B cell (primary cell): ENCODE measurements at regions not wholly inside any gene's neighbourhood (a gene's known extent, or its start where the extent isn't known, plus 50 kb on each side); places are given as distances from the start of the nearest gene placed in this dataset.

Experiments
- ATAC-seq: fragments of 200-7000 bp; cut with Tn5 transposase; one replicate; pipeline ENCODE4 v1.10.0; 2021; ENCODE audit warnings: low read depth, mild to moderate bottlenecking, moderate number of reproducible peaks, moderate library complexity
- CTCF ChIA-PET: fragments of 350-600 bp; sonication (Branson Sonifier 250); formaldehyde crosslinking; loops from one replicate; lab custom pipeline; 2021; ENCODE audit warnings: antibody characterized with exemption, inconsistent platforms; lab: Charles Lee
- POLR2A ChIA-PET: fragments of 350-600 bp; sonication (Branson Sonifier 250); formaldehyde crosslinking; loops from one replicate; lab custom pipeline; 2021; ENCODE audit warnings: antibody characterized with exemption; lab: Charles Lee
- DNase-seq: peaks from one replicate; pipeline ENCODE4 v3.0.0; 2013
- H2AFZ ChIP-seq: 2 replicates; pipeline ENCODE4 v1.6.1; 2012; ENCODE audit warnings: mild to moderate bottlenecking, low read depth, low read length; ENCODE audit not compliant: insufficient read depth, poor library complexity, severe bottlenecking
- H3K27ac ChIP-seq, 2 donors: 1 replicate in 1 of 2; 2 replicates in 1 of 2; pipeline ENCODE4 v1.5.1; 2012 to 2013; ENCODE audit warnings: low read length in 2 of 2, mild to moderate bottlenecking in 2 of 2, moderate library complexity in 1 of 2
- H3K27me3 ChIP-seq, 4 experiments: fragments of 200-600 bp in 1 of 4; sonication (generic) in 1 of 4; replicated peaks in 1 of 4; 1 replicate in 2 of 4; 2 replicates in 2 of 4; pipeline versions ENCODE4 v1.6.1 to v1.7.0; 2013 to 2016; ENCODE audit warnings: low read length in 3 of 4, mild to moderate bottlenecking in 2 of 4, mixed read lengths in 1 of 4, moderate library complexity in 1 of 4; ENCODE audit not compliant: insufficient read depth in 4 of 4, control insufficient read depth in 3 of 4; ENCODE audit errors: control extremely low read depth in 1 of 4
- H3K36me3 ChIP-seq, 2 experiments: replicated peaks in 1 of 2; 1 replicate in 1 of 2; 2 replicates in 1 of 2; pipeline versions ENCODE4 v1.6.1 to v1.7.1; 2013; ENCODE audit warnings: low read length in 1 of 2; ENCODE audit not compliant: insufficient read depth in 2 of 2, control insufficient read depth in 1 of 2; ENCODE audit errors: control extremely low read depth in 1 of 2, extremely low read depth in 1 of 2
- H3K4me1 ChIP-seq, 2 donors: fragments of 200-600 bp in 1 of 2; sonication (generic) in 1 of 2; 1 replicate in 1 of 2; 2 replicates in 1 of 2; pipeline versions ENCODE4 v1.5.1 to v1.6.1; 2013 to 2017; ENCODE audit warnings: low read length in 2 of 2; ENCODE audit not compliant: control insufficient read depth in 2 of 2, insufficient read depth in 2 of 2
- H3K4me2 ChIP-seq: replicated peaks from 2 replicates; pipeline ENCODE3; 2012; ENCODE audit warnings: mild to moderate bottlenecking, low read depth, low read length; ENCODE audit not compliant: poor library complexity, severe bottlenecking
- H3K4me3 ChIP-seq, 5 experiments: fragments of 200-600 bp in 1 of 5; sonication (generic) in 1 of 5; 1 replicate in 3 of 5; 2 replicates in 2 of 5; pipeline versions ENCODE4 v1.5.1 to v1.7.0; 2011 to 2016; ENCODE audit warnings: low read length in 4 of 5, mild to moderate bottlenecking in 4 of 5, low read depth in 2 of 5, control low read depth in 1 of 5, moderate library complexity in 1 of 5; ENCODE audit not compliant: insufficient read depth in 1 of 5; ENCODE audit errors: control extremely low read depth in 1 of 5, extremely low read depth in 1 of 5
- H3K79me2 ChIP-seq: fragments of 200-600 bp; sonication (generic); one replicate; pipeline ENCODE4 v1.6.0; 2016; ENCODE audit warnings: low read length; ENCODE audit not compliant: control insufficient read depth, insufficient read depth
- H3K9ac ChIP-seq: fragments of 200-600 bp; sonication (generic); 2 replicates; pipeline ENCODE4 v1.6.1; 2017; ENCODE audit warnings: mild to moderate bottlenecking, low read length, moderate library complexity
- H3K9me3 ChIP-seq, 3 donors: one replicate each; pipeline versions ENCODE4 v1.6.1 to v1.7.1; 2013; ENCODE audit warnings: low read length in 2 of 3; ENCODE audit not compliant: control insufficient read depth in 2 of 3, insufficient read depth in 1 of 3; ENCODE audit errors: control extremely low read depth in 1 of 3
- H4K20me1 ChIP-seq: 2 replicates; pipeline ENCODE4 v1.6.0; 2012; ENCODE audit warnings: mild to moderate bottlenecking, low read length; ENCODE audit not compliant: insufficient read depth, control insufficient read depth, poor library complexity, severe bottlenecking
- H3K27ac Mint-ChIP-seq: one replicate; pipeline ENCODE4 v1.8.0; 2021; ENCODE audit warnings: mixed read lengths
- H3K27me3 Mint-ChIP-seq: one replicate; pipeline ENCODE4 v1.8.0; 2021; ENCODE audit warnings: mixed read lengths
- H3K4me1 Mint-ChIP-seq: one replicate; pipeline ENCODE4 v1.8.0; 2021; ENCODE audit warnings: mixed read lengths
- H3K4me3 Mint-ChIP-seq: one replicate; pipeline ENCODE4 v1.8.0; 2021; ENCODE audit warnings: mixed read lengths
- H3K9me3 Mint-ChIP-seq: one replicate; pipeline ENCODE4 v1.8.0; 2022; ENCODE audit warnings: mixed read lengths; ENCODE audit not compliant: insufficient read depth
- CTCF ChIP-seq: fragments of 200-600 bp; IDR thresholded peaks from one replicate; pipeline ENCODE4 v1.8.0; 2022; ENCODE audit warnings: antibody characterized with exemption, mild to moderate bottlenecking
- EZH2 ChIP-seq: IDR thresholded peaks from 2 replicates; pipeline ENCODE4 v1.6.1; 2012; ENCODE audit warnings: borderline replicate concordance, low read depth, mild to moderate bottlenecking, moderate library complexity, low read length; ENCODE audit not compliant: insufficient read depth, poor library complexity, severe bottlenecking
- WGBS: methylation state at CpG from one replicate; pipeline ENCODE4 v1.1.5; 2013; ENCODE audit warnings: missing lambda C conversion rate; ENCODE audit not compliant: insufficient coverage; 5-methylcytosine and 5-hydroxymethylcytosine counted together
- intact Hi-C: fragments of 100-400 bp; cut with micrococcal nuclease; formaldehyde crosslinking; loops from one replicate; pipeline ENCODE4 v1.10.0; 2022

- no peak for ATAC-seq
Observed at GRCh38 chr2:40814616-40815015, 362.7 kb upstream of the SLC8A1 start.

GRCh38 chr2:40820319-40820718 lies 368.4 kb upstream of the SLC8A1 start:
- TF ChIP-seq CTCF = no peak
- TF ChIP-seq EZH2 = no peak
- Histone ChIP-seq H3K4me3 (no peak overlapping the region), H3K9me3 (no peaks in the 10 kb centered on the region), H3K36me3 (no peaks in the 10 kb centered on the region), H3K9ac (no peak overlapping the region), H3K79me2 (no peaks in the 10 kb centered on the region), H3K4me2 (no peak overlapping the region), H2AFZ (no peak overlapping the region), H3K4me1 (no peaks in the 10 kb centered on the region), H3K27ac (no peak overlapping the region), H3K27me3 (no peaks in the 10 kb centered on the region), H4K20me1 (no peaks in the 10 kb centered on the region)
- no peaks in the 10 kb centered on the region for H3K4me1 Mint-ChIP-seq
- no peaks in the 10 kb centered on the region for H3K27me3 Mint-ChIP-seq
- H3K9me3 Mint-ChIP-seq = no peaks in the 10 kb centered on the region
- DNase-seq (no peak), ATAC-seq (no peak)
- H3K4me3 Mint-ChIP-seq = no peak overlapping the region
- ChIA-PET CTCF (no interaction called here), POLR2A (no interaction called here)
- no peak overlapping the region for H3K27ac Mint-ChIP-seq
- intact Hi-C loops = no loop called here

More at GRCh38 chr2:40814616-40815015, 362.7 kb upstream of the SLC8A1 start:
- no peak overlapping the region for H3K27ac ChIP-seq
- TF ChIP-seq CTCF (no peak), EZH2 (no peak)
- Mint-ChIP-seq H3K4me3 (no peak overlapping the region), H3K9me3 (no peaks in the 10 kb centered on the region), H3K27me3 (no peaks in the 10 kb centered on the region), H3K27ac (no peak overlapping the region), H3K4me1 (no peaks in the 10 kb centered on the region)
- H3K27me3 ChIP-seq = no peaks in the 10 kb centered on the region
- H3K4me1 ChIP-seq = no peaks in the 10 kb centered on the region
- DNase-seq = no peak
- no peak overlapping the region for H3K4me3 ChIP-seq
- no peak overlapping the region for H3K9ac ChIP-seq
- WGBS = no CpG with 5 or more reads among the region's 2 CpGs
- no peaks in the 10 kb centered on the region for H4K20me1 ChIP-seq
- no peaks in the 10 kb centered on the region for H3K36me3 ChIP-seq
- ChIA-PET CTCF (no interaction called here), POLR2A (no interaction called here)
- H3K9me3 ChIP-seq = no peaks in the 10 kb centered on the region
- no peaks in the 10 kb centered on the region for H3K79me2 ChIP-seq
- no peak overlapping the region for H3K4me2 ChIP-seq
- no peak overlapping the region for H2AFZ ChIP-seq
- intact Hi-C loops = no loop called here
